Muscle layer of colon (tissue), 2 donors: ENCODE measurements at regions not wholly inside any gene's neighbourhood (a gene's known extent, or its start where the extent isn't known, plus 50 kb on each side); places are given as distances from the start of the nearest gene placed in this dataset.
"Not testable (repeated sequence)": the region's sequence is repeated elsewhere in the genome, so short reads cannot be mapped to it uniquely, and the experiment has no call there.

Experiments used
- H3K27ac ChIP-seq: one replicate; pipeline ENCODE4 v1.7.0; 2013; ENCODE audit warnings: low read depth, mild to moderate bottlenecking, low read length, moderate library complexity
- H3K27me3 ChIP-seq, 2 donors: one replicate each; pipeline ENCODE4 v1.7.0; 2013; ENCODE audit warnings: low read length in 2 of 2, mild to moderate bottlenecking in 2 of 2; ENCODE audit not compliant: insufficient read depth in 2 of 2, control insufficient read depth in 1 of 2
- H3K36me3 ChIP-seq: one replicate; pipeline ENCODE4 v1.7.0; 2013; ENCODE audit warnings: mild to moderate bottlenecking, low read length; ENCODE audit not compliant: insufficient read depth
- H3K4me1 ChIP-seq: one replicate; pipeline ENCODE4 v1.7.0; 2013; ENCODE audit warnings: mild to moderate bottlenecking, low read length; ENCODE audit not compliant: insufficient read depth
- H3K4me3 ChIP-seq, 2 donors: one replicate each; pipeline ENCODE4 v1.7.0; 2013; ENCODE audit warnings: low read length in 2 of 2, low read depth in 1 of 2, mild to moderate bottlenecking in 1 of 2, moderate library complexity in 1 of 2
- H3K9ac ChIP-seq: one replicate; pipeline ENCODE4 v1.7.0; 2013; ENCODE audit warnings: low read length
- H3K9me3 ChIP-seq: one replicate; pipeline ENCODE4 v1.7.0; 2013; ENCODE audit warnings: mild to moderate bottlenecking, low read length
- donor health status: abdominal sarcoma.
- donor health status: Adenocarcinoma of cecum.

GRCh38 chr10:123355748-123356481 is 201.7 kb downstream of the BUB3 start:
- Histone ChIP-seq H3K36me3 (no peaks in the 10 kb centered on the region), H3K4me1 (no peaks in the 10 kb centered on the region), H3K9ac (no peak overlapping the region), H3K9me3 (no peaks in the 10 kb centered on the region), H3K27ac (no peak overlapping the region), H3K27me3 (no peaks in the 10 kb centered on the region), H3K4me3 (no peak overlapping the region)

- no peak overlapping the region for H3K27ac ChIP-seq
- H3K4me3 ChIP-seq, result no peak overlapping the region
- no peak overlapping the region for H3K9ac ChIP-seq
- no peaks in the 10 kb centered on the region for H3K36me3 ChIP-seq
- no peaks in the 10 kb centered on the region for H3K4me1 ChIP-seq
- no peaks in the 10 kb centered on the region for H3K27me3 ChIP-seq
- H3K9me3 ChIP-seq, result no peaks in the 10 kb centered on the region
These were observed 202.6 kb downstream of the BUB3 start for GRCh38 chr10:123356799-123357198.

GRCh38 chr10:123357421-123357930 is 203.3 kb downstream of the BUB3 start:
- Histone ChIP-seq H3K4me3 (no peak overlapping the region), H3K9me3 (no peaks in the 10 kb centered on the region)

GRCh38 chr10:123359539-123359938 is 205.3 kb downstream of the BUB3 start:
- no peaks in the 10 kb centered on the region for H3K9me3 ChIP-seq
- H3K9ac ChIP-seq, result no peak overlapping the region
- H3K27me3 ChIP-seq, result no peaks in the 10 kb centered on the region
- no peak overlapping the region for H3K27ac ChIP-seq
- no peak overlapping the region for H3K4me3 ChIP-seq
- H3K4me1 ChIP-seq, result no peaks in the 10 kb centered on the region
- H3K36me3 ChIP-seq, result no peaks in the 10 kb centered on the region

More at GRCh38 chr10:123357421-123357930, 203.3 kb downstream of the BUB3 start:
- no peak overlapping the region for H3K27ac ChIP-seq
- no peak overlapping the region for H3K9ac ChIP-seq
- H3K36me3 ChIP-seq, result no peaks in the 10 kb centered on the region
- H3K27me3 ChIP-seq, result no peaks in the 10 kb centered on the region
- no peaks in the 10 kb centered on the region for H3K4me1 ChIP-seq

GRCh38 chr10:123361832-123362231 is 207.6 kb downstream of the BUB3 start:
- Histone ChIP-seq H3K9ac (no peak overlapping the region), H3K4me3 (no peak overlapping the region), H3K4me1 (no peaks in the 10 kb centered on the region), H3K9me3 (no peaks in the 10 kb centered on the region), H3K27ac (no peak overlapping the region), H3K36me3 (no peaks in the 10 kb centered on the region), H3K27me3 (no peaks in the 10 kb centered on the region)

GRCh38 chr10:123367195-123367594 is 213.0 kb downstream of the BUB3 start:
- no peaks in the 10 kb centered on the region for H3K4me1 ChIP-seq
- no peaks in the 10 kb centered on the region for H3K27me3 ChIP-seq
- H3K36me3 ChIP-seq, result no peaks in the 10 kb centered on the region
- H3K9ac ChIP-seq, result no peak overlapping the region
- no peaks in the 10 kb centered on the region for H3K9me3 ChIP-seq
- no peak overlapping the region for H3K27ac ChIP-seq
- no peak overlapping the region for H3K4me3 ChIP-seq

- H3K36me3 ChIP-seq, H3K9ac ChIP-seq, H3K27ac ChIP-seq, H3K9me3 ChIP-seq, H3K27me3 ChIP-seq, H3K4me1 ChIP-seq, H3K4me3 ChIP-seq: not testable (repeated sequence)
These were observed 217.4 kb downstream of the BUB3 start for GRCh38 chr10:123371626-123372025.

- H3K9ac ChIP-seq, result no peak overlapping the region
- no peak overlapping the region for H3K4me3 ChIP-seq
- H3K36me3 ChIP-seq, result no peaks in the 10 kb centered on the region
- H3K27ac ChIP-seq, result no peak overlapping the region
- H3K27me3 ChIP-seq, result no peaks in the 10 kb centered on the region
- no peaks in the 10 kb centered on the region for H3K9me3 ChIP-seq
- peaks cover 5% of the 10 kb centered on the region for H3K4me1 ChIP-seq
These were observed 219.4 kb downstream of the BUB3 start for GRCh38 chr10:123373591-123373990.

- Histone ChIP-seq H3K4me3 (no peak overlapping the region), H3K27ac (no peak overlapping the region), H3K9me3 (no peaks in the 10 kb centered on the region), H3K4me1 (peaks cover 5% of the 10 kb centered on the region), H3K27me3 (no peaks in the 10 kb centered on the region), H3K9ac (no peak overlapping the region), H3K36me3 (no peaks in the 10 kb centered on the region)
These were observed 220.9 kb downstream of the BUB3 start for GRCh38 chr10:123375097-123375496.

- Histone ChIP-seq H3K9ac (no peak overlapping the region), H3K4me3 (no peak overlapping the region), H3K27me3 (no peaks in the 10 kb centered on the region), H3K9me3 (no peaks in the 10 kb centered on the region), H3K4me1 (peaks cover 5% of the 10 kb centered on the region), H3K36me3 (no peaks in the 10 kb centered on the region), H3K27ac (no peak overlapping the region)
These were observed 221.5 kb downstream of the BUB3 start for GRCh38 chr10:123375738-123376137.

GRCh38 chr10:123377883-123378282 is 223.7 kb downstream of the BUB3 start:
- Histone ChIP-seq H3K27me3 (no peaks in the 10 kb centered on the region), H3K9me3 (no peaks in the 10 kb centered on the region), H3K4me1 (peaks cover 5% of the 10 kb centered on the region), H3K36me3 (no peaks in the 10 kb centered on the region), H3K9ac (no peak overlapping the region), H3K4me3 (no peak overlapping the region), H3K27ac (no peak overlapping the region)

GRCh38 chr10:123378302-123378701 is 224.1 kb downstream of the BUB3 start:
- no peak overlapping the region for H3K27ac ChIP-seq
- H3K36me3 ChIP-seq, result no peaks in the 10 kb centered on the region
- H3K4me3 ChIP-seq, result no peak overlapping the region
- no peaks in the 10 kb centered on the region for H3K9me3 ChIP-seq
- H3K9ac ChIP-seq, result no peak overlapping the region
- peaks cover 5% of the 10 kb centered on the region for H3K4me1 ChIP-seq
- H3K27me3 ChIP-seq, result no peaks in the 10 kb centered on the region
